SK-N-SH (cell line): ENCODE measurements at regions not wholly inside any gene's neighbourhood (a gene's known extent, or its start where the extent isn't known, plus 50 kb on each side); places are given as distances from the start of the nearest gene placed in this dataset.

Experiments used
- EP300 ChIP-seq, 2 experiments: IDR thresholded peaks; 2 replicates each; pipeline versions ENCODE4 v1.4.0 to v1.6.1; 2012; ENCODE audit warnings: borderline replicate concordance in 1 of 2, low read depth in 1 of 2, low read length in 1 of 2
- IRF3 ChIP-seq: fragments of 150-350 bp; IDR thresholded peaks from 2 replicates; pipeline ENCODE4 v1.6.1; 2016; ENCODE audit warnings: mild to moderate bottlenecking, low read depth, low read length
- POLR2AphosphoS5 ChIP-seq: IDR thresholded peaks from 2 replicates; pipeline ENCODE4 v1.6.1; 2012; ENCODE audit warnings: low read depth, low read length
- RAD21 ChIP-seq: IDR thresholded peaks from 2 replicates; pipeline ENCODE4 v1.6.1; 2012; ENCODE audit warnings: mild to moderate bottlenecking, low read length
- TAF1 ChIP-seq: IDR thresholded peaks from 2 replicates; pipeline ENCODE4 v1.6.1; 2012; ENCODE audit warnings: low read depth, mild to moderate bottlenecking, low read length, moderate library complexity, borderline replicate concordance
- YY1 ChIP-seq: IDR thresholded peaks from 2 replicates; pipeline ENCODE4 v1.4.0; 2012; ENCODE audit warnings: low read depth, mild to moderate bottlenecking
- TF ChIP-seq, protein P1 (sequence below): fragments of 200-600 bp; sonication (generic); IDR thresholded peaks from 2 replicates; pipeline ENCODE4 v1.6.1; 2017; ENCODE audit warnings: antibody characterized with exemption, mild to moderate bottlenecking, moderate library complexity
- TF ChIP-seq, protein P2 (sequence below): IDR thresholded peaks from 2 replicates; pipeline ENCODE4 v1.6.1; 2012; ENCODE audit warnings: mild to moderate bottlenecking, low read depth, low read length, moderate library complexity

DNA sequence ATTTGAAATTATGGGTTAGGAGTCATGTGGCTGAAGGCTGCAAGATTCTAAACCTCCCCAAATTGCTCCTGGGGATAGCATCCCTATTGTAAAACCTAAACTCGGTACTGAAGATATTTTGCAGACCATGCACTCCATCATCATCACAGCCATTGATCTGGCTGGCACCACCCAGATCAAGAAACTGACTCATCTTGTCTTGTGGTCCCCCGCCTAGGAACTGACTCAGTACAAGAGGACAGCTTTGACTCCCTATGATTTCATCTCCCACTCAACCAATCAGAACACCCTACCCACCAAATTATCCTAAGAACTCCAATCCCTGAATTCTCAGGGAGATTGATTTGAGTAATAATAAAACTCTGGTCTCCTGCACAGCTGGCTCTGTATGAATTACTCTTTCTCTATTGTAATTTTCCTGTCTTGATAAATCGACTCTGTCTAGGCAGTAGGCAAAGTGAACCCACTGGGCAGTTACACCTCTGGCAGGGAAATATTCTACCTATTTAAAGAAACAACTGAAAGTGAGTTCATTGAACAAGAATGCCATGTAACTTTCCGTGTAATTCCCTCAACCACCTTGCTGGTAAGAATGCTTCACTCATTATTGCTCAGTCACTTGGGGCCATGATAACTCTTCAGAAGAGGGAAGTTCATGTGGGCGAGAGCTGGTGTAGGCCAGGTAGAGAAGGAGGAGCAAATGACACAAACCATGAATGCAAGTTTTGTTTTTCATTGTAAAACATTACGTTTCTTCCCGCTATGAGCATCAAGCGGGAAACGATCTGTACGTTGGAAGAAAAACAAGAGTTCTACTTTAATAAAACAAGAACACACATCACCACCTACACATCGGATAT, 602.9 kb upstream of the ARID1B start:
- TF ChIP-seq, protein P1, sequence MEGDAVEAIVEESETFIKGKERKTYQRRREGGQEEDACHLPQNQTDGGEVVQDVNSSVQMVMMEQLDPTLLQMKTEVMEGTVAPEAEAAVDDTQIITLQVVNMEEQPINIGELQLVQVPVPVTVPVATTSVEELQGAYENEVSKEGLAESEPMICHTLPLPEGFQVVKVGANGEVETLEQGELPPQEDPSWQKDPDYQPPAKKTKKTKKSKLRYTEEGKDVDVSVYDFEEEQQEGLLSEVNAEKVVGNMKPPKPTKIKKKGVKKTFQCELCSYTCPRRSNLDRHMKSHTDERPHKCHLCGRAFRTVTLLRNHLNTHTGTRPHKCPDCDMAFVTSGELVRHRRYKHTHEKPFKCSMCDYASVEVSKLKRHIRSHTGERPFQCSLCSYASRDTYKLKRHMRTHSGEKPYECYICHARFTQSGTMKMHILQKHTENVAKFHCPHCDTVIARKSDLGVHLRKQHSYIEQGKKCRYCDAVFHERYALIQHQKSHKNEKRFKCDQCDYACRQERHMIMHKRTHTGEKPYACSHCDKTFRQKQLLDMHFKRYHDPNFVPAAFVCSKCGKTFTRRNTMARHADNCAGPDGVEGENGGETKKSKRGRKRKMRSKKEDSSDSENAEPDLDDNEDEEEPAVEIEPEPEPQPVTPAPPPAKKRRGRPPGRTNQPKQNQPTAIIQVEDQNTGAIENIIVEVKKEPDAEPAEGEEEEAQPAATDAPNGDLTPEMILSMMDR: no peak
- TF ChIP-seq EP300 (IDR thresholded peaks at IDR 0.05; ENCODE audit: borderline replicate concordance in 1 of 2, low read depth in 1 of 2, low read length in 1 of 2) (no peak), POLR2AphosphoS5 (no peak), RAD21 (no peak), IRF3 (no peak), TAF1 (no peak), YY1 (no peak)
- TF ChIP-seq, protein P2, sequence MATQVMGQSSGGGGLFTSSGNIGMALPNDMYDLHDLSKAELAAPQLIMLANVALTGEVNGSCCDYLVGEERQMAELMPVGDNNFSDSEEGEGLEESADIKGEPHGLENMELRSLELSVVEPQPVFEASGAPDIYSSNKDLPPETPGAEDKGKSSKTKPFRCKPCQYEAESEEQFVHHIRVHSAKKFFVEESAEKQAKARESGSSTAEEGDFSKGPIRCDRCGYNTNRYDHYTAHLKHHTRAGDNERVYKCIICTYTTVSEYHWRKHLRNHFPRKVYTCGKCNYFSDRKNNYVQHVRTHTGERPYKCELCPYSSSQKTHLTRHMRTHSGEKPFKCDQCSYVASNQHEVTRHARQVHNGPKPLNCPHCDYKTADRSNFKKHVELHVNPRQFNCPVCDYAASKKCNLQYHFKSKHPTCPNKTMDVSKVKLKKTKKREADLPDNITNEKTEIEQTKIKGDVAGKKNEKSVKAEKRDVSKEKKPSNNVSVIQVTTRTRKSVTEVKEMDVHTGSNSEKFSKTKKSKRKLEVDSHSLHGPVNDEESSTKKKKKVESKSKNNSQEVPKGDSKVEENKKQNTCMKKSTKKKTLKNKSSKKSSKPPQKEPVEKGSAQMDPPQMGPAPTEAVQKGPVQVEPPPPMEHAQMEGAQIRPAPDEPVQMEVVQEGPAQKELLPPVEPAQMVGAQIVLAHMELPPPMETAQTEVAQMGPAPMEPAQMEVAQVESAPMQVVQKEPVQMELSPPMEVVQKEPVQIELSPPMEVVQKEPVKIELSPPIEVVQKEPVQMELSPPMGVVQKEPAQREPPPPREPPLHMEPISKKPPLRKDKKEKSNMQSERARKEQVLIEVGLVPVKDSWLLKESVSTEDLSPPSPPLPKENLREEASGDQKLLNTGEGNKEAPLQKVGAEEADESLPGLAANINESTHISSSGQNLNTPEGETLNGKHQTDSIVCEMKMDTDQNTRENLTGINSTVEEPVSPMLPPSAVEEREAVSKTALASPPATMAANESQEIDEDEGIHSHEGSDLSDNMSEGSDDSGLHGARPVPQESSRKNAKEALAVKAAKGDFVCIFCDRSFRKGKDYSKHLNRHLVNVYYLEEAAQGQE: no peak
